Lung (tissue), 11 donors: ENCODE measurements at regions not wholly inside any gene's neighbourhood (a gene's known extent, or its start where the extent isn't known, plus 50 kb on each side); places are given as distances from the start of the nearest gene placed in this dataset.

ENCODE experiments used
- ATAC-seq: fragments of 200-7000 bp; cut with Tn5 transposase; one replicate; pipeline ENCODE4 v1.9.1; 2020; ENCODE audit warnings: moderate number of reproducible peaks; ENCODE audit not compliant: insufficient read depth, low FRiP score
- DNase-seq, 3 donors: peaks; one replicate each; pipeline ENCODE4 v3.0.0-alpha.2; 2013 to 2017
- H3K27ac ChIP-seq, 2 donors: one replicate each; pipeline ENCODE4 v1.5.1; 2013; ENCODE audit warnings: mild to moderate bottlenecking in 2 of 2, moderate library complexity in 2 of 2, control low read depth in 1 of 2, inconsistent platforms in 1 of 2, low read depth in 1 of 2, low read length in 1 of 2
- H3K27me3 ChIP-seq, 3 donors: one replicate each; pipeline ENCODE4 v1.5.1; 2013; ENCODE audit warnings: low read length in 2 of 3; ENCODE audit not compliant: control insufficient read depth in 3 of 3, insufficient read depth in 3 of 3
- H3K36me3 ChIP-seq, 4 donors: one replicate each; pipeline ENCODE4 v1.5.1; 2013; ENCODE audit warnings: low read length in 4 of 4, mild to moderate bottlenecking in 1 of 4, moderate library complexity in 1 of 4; ENCODE audit not compliant: control insufficient read depth in 4 of 4, insufficient read depth in 4 of 4
- H3K4me1 ChIP-seq, 5 donors: one replicate each; pipeline ENCODE4 v1.5.1; 2013; ENCODE audit warnings: low read length in 5 of 5, mild to moderate bottlenecking in 2 of 5, moderate library complexity in 1 of 5; ENCODE audit not compliant: control insufficient read depth in 5 of 5, insufficient read depth in 5 of 5
- H3K4me3 ChIP-seq: one replicate; pipeline ENCODE4 v1.5.1; 2013; ENCODE audit warnings: mild to moderate bottlenecking, control low read depth, moderate library complexity
- H3K9ac ChIP-seq, 2 donors: one replicate each; pipeline ENCODE4 v1.5.1; 2013; ENCODE audit warnings: low read length in 2 of 2, control low read depth in 1 of 2; ENCODE audit not compliant: insufficient read depth in 1 of 2
- H3K9me3 ChIP-seq, 4 donors: one replicate each; pipeline ENCODE4 v1.5.1; 2013; ENCODE audit warnings: low read length in 3 of 4, mild to moderate bottlenecking in 1 of 4, moderate library complexity in 1 of 4; ENCODE audit not compliant: control insufficient read depth in 4 of 4, insufficient read depth in 3 of 4
- CTCF ChIP-seq: IDR thresholded peaks from 2 replicates; pipeline ENCODE4 v1.5.1; 2012; ENCODE audit warnings: mild to moderate bottlenecking; ENCODE audit errors: control extremely low read depth, extremely low read depth
- WGBS, 2 donors: extraction: QIAGEN DNeasy Blood & Tissue Kit; methylation state at CpG; one replicate each; pipeline ENCODE4 v1.1.7; 2013; 5-methylcytosine and 5-hydroxymethylcytosine counted together
- donor health status: control.
- donor health status: control.
- donor health status: Bipolar disorder and iron deficiency.
- donor health status: healthy.
- donor health status: DM: yes; HTN: yes; CAD: no.

- ATAC-seq (no peak), DNase-seq (no peak)
- Histone ChIP-seq H3K4me3 (no peak overlapping the region), H3K27ac (no peak overlapping the region), H3K9me3 (no peaks in the 10 kb centered on the region), H3K4me1 (peaks cover 0 to 2% (median 0%) of the 10 kb centered on the region in 5 donors), H3K9ac (no peak overlapping the region), H3K27me3 (no peaks in the 10 kb centered on the region), H3K36me3 (no peaks in the 10 kb centered on the region)
- TF ChIP-seq CTCF: no peak
- 69 to 78% methylated on average over 4 of the region's 4 CpGs for WGBS, 2 donors
These were observed 69.4 kb downstream of the ARL4A start for GRCh38 chr7:12756821-12757220.

- DNase-seq (no peak), ATAC-seq (no peak)
- no peak overlapping the region for H3K4me3 ChIP-seq
- peaks cover 0 to 2% (median 0%) of the 10 kb centered on the region in 5 donors for H3K4me1 ChIP-seq
- no peak overlapping the region for H3K9ac ChIP-seq
- H3K27ac ChIP-seq: no peak overlapping the region
- no peaks in the 10 kb centered on the region for H3K9me3 ChIP-seq
- no peak for TF ChIP-seq CTCF
- no peaks in the 10 kb centered on the region for H3K36me3 ChIP-seq
- 60 to 73% methylated on average over 3 of the region's 3 CpGs for WGBS, 2 donors
- peaks cover 0 to 2% (median 0%) of the 10 kb centered on the region in 3 donors for H3K27me3 ChIP-seq
These were observed 70.0 kb downstream of the ARL4A start for GRCh38 chr7:12757443-12757842.

- no peaks in the 10 kb centered on the region for H3K36me3 ChIP-seq
- no peaks in the 10 kb centered on the region for H3K9me3 ChIP-seq
- peaks cover 0 to 4% (median 0%) of the 10 kb centered on the region in 3 donors for H3K27me3 ChIP-seq
- H3K4me1 ChIP-seq: no peaks in the 10 kb centered on the region
- 40 to 77% methylated on average over 1 of the region's 1 CpG for whole genome bisulfite sequencing, 2 donors
- no peak for TF ChIP-seq CTCF
- H3K4me3 ChIP-seq: no peak overlapping the region
- DNase-seq (peak in 2 of 3 donors; percentile 22 to 33), ATAC-seq (no peak)
- H3K27ac ChIP-seq: no peak overlapping the region
- no peak overlapping the region for H3K9ac ChIP-seq
These were observed 71.7 kb downstream of the ARL4A start for GRCh38 chr7:12759151-12759550.

GRCh38 chr7:12761111-12761510 lies 73.7 kb downstream of the ARL4A start:
- no peak for TF ChIP-seq CTCF
- H3K9ac ChIP-seq: no peak overlapping the region
- no peak overlapping the region for H3K27ac ChIP-seq
- peaks cover 0 to 3% (median 0%) of the 10 kb centered on the region in 5 donors for H3K4me1 ChIP-seq
- no peaks in the 10 kb centered on the region for H3K9me3 ChIP-seq
- WGBS, 2 donors: 90 to 95% methylated on average over 4 of the region's 4 CpGs
- no peaks in the 10 kb centered on the region for H3K36me3 ChIP-seq
- H3K27me3 ChIP-seq: peaks cover 0 to 14% (median 0%) of the 10 kb centered on the region in 3 donors
- no peak for DNase-seq
- no peak overlapping the region for H3K4me3 ChIP-seq
- no peak for ATAC-seq
